K562 (cell line): ENCODE measurements at regions not wholly inside any gene's neighbourhood (a gene's known extent, or its start where the extent isn't known, plus 50 kb on each side); places are given as distances from the start of the nearest gene placed in this dataset.
A peak's percentile ranks its signal among the peaks of the same experiment; 100 is the strongest.

Experiments
- ATAC-seq: fragments of 200-7000 bp; cut with Tn5 transposase; 3 replicates; pipeline ENCODE4 v1.9.1; 2020; ENCODE audit warnings: moderate library complexity
- BruUV-seq: library from RNA; stranded (reverse); fragments of 400-500 nt; replicated peaks from 2 replicates; lab custom pipeline; 2021; lab: Mats Ljungman, UMichigan
- CTCF ChIA-PET: fragments of 300-600 bp; formaldehyde crosslinking; extraction: SDS; loops from one replicate; lab custom pipeline; 2021; ENCODE audit warnings: low intra/inter-chr PET ratio; lab: Yijun Ruan, JAX
- POLR2A ChIA-PET: fragments of 300-600, 350-650 bp; sonication (Branson Sonifier 250); formaldehyde crosslinking; extraction: SDS; loops from one replicate; lab custom pipeline; 2021; ENCODE audit warnings: antibody characterized with exemption, inconsistent platforms; lab: Yijun Ruan, JAX
- DNase-seq, 4 experiments: peaks; one replicate each; pipeline versions ENCODE4 v3.0.0 to v3.0.0-alpha.2; 2011 to 2018; ENCODE audit warnings: low spot score in 3 of 4, mixed read lengths in 3 of 4; ENCODE audit errors: extremely low read depth in 1 of 4
- FAIRE-seq: peaks from 2 replicates; lab custom pipeline; 2011; peaks lifted over from hg19 to GRCh38; lab: Jason Lieb, UNC
- H2AFZ ChIP-seq: 2 replicates; pipeline ENCODE4 v1.6.0; 2011; ENCODE audit warnings: low read depth, low read length, control low read depth, inconsistent platforms
- H3K27ac ChIP-seq: fragments of 200-600 bp; 3 replicates; pipeline ENCODE4 v1.8.0; 2011; ENCODE audit warnings: low read depth, mild to moderate bottlenecking, control low read depth, inconsistent platforms, low read length, moderate library complexity, mixed read lengths; ENCODE audit errors: extremely low read depth
- H3K27me3 ChIP-seq, 2 experiments: fragments of 300-600 bp in 1 of 2; 2 replicates in 1 of 2; 3 replicates in 1 of 2; pipeline versions ENCODE4 v1.6.0 to v1.8.0; 2011; ENCODE audit warnings: inconsistent platforms in 2 of 2, low read length in 2 of 2, mild to moderate bottlenecking in 1 of 2, mixed read lengths in 1 of 2, moderate library complexity in 1 of 2; ENCODE audit not compliant: control insufficient read depth in 2 of 2, insufficient read depth in 2 of 2
- H3K36me3 ChIP-seq: fragments of 300-600 bp; 3 replicates; pipeline ENCODE4 v1.8.0; 2011; ENCODE audit warnings: mild to moderate bottlenecking, low read length, inconsistent platforms; ENCODE audit not compliant: control insufficient read depth, insufficient read depth
- H3K4me1 ChIP-seq, 2 experiments: fragments of 200-600 bp in 1 of 2; replicated peaks in 1 of 2; 2 replicates in 1 of 2; 3 replicates in 1 of 2; pipeline versions ENCODE4 v1.5.1 to v1.8.0; 2011; ENCODE audit warnings: inconsistent platforms in 2 of 2, low read length in 2 of 2, mild to moderate bottlenecking in 1 of 2, mixed read lengths in 1 of 2, moderate library complexity in 1 of 2; ENCODE audit not compliant: control insufficient read depth in 2 of 2, insufficient read depth in 2 of 2
- H3K4me2 ChIP-seq: 2 replicates; pipeline ENCODE4 v1.6.1; 2011; ENCODE audit warnings: low read length, control low read depth, inconsistent platforms, mixed read lengths; ENCODE audit not compliant: insufficient read depth
- H3K4me3 ChIP-seq: fragments of 200-600 bp; sonication (generic), shearing (Covaris generic); 2 replicates; pipeline ENCODE4 v1.5.1; 2016; ENCODE audit warnings: control low read depth, inconsistent platforms
- H3K79me2 ChIP-seq: fragments of 200-600 bp; 3 replicates; pipeline ENCODE4 v1.8.0; 2011; ENCODE audit warnings: low read length, inconsistent platforms; ENCODE audit not compliant: control insufficient read depth, insufficient read depth
- H3K9ac ChIP-seq, 2 experiments: 2 replicates each; pipeline versions ENCODE4 v1.6.0 to v1.6.1; 2011; ENCODE audit warnings: low read depth in 2 of 2, low read length in 2 of 2, control low read depth in 1 of 2, inconsistent platforms in 1 of 2, mild to moderate bottlenecking in 1 of 2, mixed read lengths in 1 of 2; ENCODE audit not compliant: insufficient read depth in 1 of 2
- H3K9me1 ChIP-seq: one replicate; pipeline ENCODE4 v1.6.0; 2011; ENCODE audit warnings: inconsistent platforms, mild to moderate bottlenecking, low read length, moderate library complexity; ENCODE audit not compliant: control insufficient read depth, insufficient read depth
- H3K9me3 ChIP-seq: replicated peaks from 2 replicates; pipeline ENCODE4 v1.5.1; 2011; ENCODE audit warnings: low read depth, low read length, inconsistent platforms; ENCODE audit not compliant: control insufficient read depth, insufficient read depth
- H4K20me1 ChIP-seq: replicated peaks from 2 replicates; pipeline ENCODE4 v1.6.1; 2011; ENCODE audit warnings: low read length, inconsistent platforms, mixed read lengths; ENCODE audit not compliant: control insufficient read depth, insufficient read depth
- CBX5 ChIP-seq: IDR thresholded peaks from 2 replicates; pipeline ENCODE4 v1.6.1; 2014; ENCODE audit warnings: low read depth, borderline replicate concordance
- ETV5 ChIP-seq: sonication (generic); formaldehyde crosslinking; IDR thresholded peaks from 2 replicates; pipeline ENCODE4 v1.4.0; 2020; ENCODE audit warnings: low read depth, mild to moderate bottlenecking, missing genetic modification reagents
- MAFG ChIP-seq: fragments of 450-650 bp; conservative IDR thresholded peaks from 2 replicates; pipeline ENCODE4 v1.6.1; 2016; ENCODE audit warnings: missing genetic modification characterization, missing compliant biosample characterization
- MEF2D ChIP-seq: conservative IDR thresholded peaks from 2 replicates; pipeline ENCODE4 v1.6.1; 2016; ENCODE audit warnings: low read depth, missing genetic modification characterization, missing compliant biosample characterization
- SMARCC2 ChIP-seq: fragments of 450-650 bp; IDR thresholded peaks from 2 replicates; pipeline ENCODE4 v1.6.1; 2017; ENCODE audit warnings: antibody characterized with exemption, moderate library complexity, mild to moderate bottlenecking, low read depth
- SNAPC5 ChIP-seq: fragments of 250-450 bp; sonication (Bioruptor Pico); IDR thresholded peaks from 2 replicates; pipeline ENCODE4 v1.8.0; 2021; ENCODE audit warnings: moderate library complexity, mild to moderate bottlenecking, inconsistent platforms
- SPI1 ChIP-seq: IDR thresholded peaks from 2 replicates; pipeline ENCODE4 v1.6.1; 2011; ENCODE audit warnings: low read depth, low read length, control low read depth, borderline replicate concordance
- TCF15 ChIP-seq: fragments of 250-450 bp; sonication (Bioruptor Pico); IDR thresholded peaks from 2 replicates; pipeline ENCODE4 v1.8.0; 2022; ENCODE audit warnings: moderate library complexity, mild to moderate bottlenecking, inconsistent platforms
- TFE3 ChIP-seq: fragments of 450-650 bp; formaldehyde crosslinking; IDR thresholded peaks from 2 replicates; pipeline ENCODE4 v1.4.0; 2020; ENCODE audit warnings: mild to moderate bottlenecking, mixed read lengths
- U2AF1 ChIP-seq: fragments of 200-400 bp; formaldehyde crosslinking; optimal IDR thresholded peaks from 2 replicates; pipeline ENCODE3; 2017; ENCODE audit warnings: mild to moderate bottlenecking, low read depth, low read length, moderate library complexity
- WHSC1 ChIP-seq: IDR thresholded peaks from one replicate; pipeline ENCODE4 v1.6.1; 2012; ENCODE audit warnings: low read length, control low read depth, inconsistent platforms
- ZC3H8 ChIP-seq: fragments of 450-650 bp; IDR thresholded peaks from 2 replicates; pipeline ENCODE4 v1.6.1; 2017
- ZNF316 ChIP-seq: fragments of 450-650 bp; IDR thresholded peaks from 2 replicates; pipeline ENCODE4 v1.6.1; 2016
- ZSCAN32 ChIP-seq: fragments of 450-650 bp; formaldehyde crosslinking; IDR thresholded peaks from 2 replicates; pipeline ENCODE4 v1.4.0; 2020; ENCODE audit warnings: mild to moderate bottlenecking, moderate library complexity
- WGBS: fragments of 100-300 bp; shearing (Covaris generic); methylation state at CpG from one replicate; pipeline ENCODE4 v1.1.6; 2016; ENCODE audit warnings: low coverage, mixed read lengths; ENCODE audit not compliant: insufficient coverage; ENCODE audit errors: missing lambda C conversion rate; 5-methylcytosine and 5-hydroxymethylcytosine counted together
- in situ Hi-C: fragments of 300-500 bp; cut with MboI; formaldehyde crosslinking; loops from 4 replicates; pipeline ENCODE4 v1.15.0; 2018; ENCODE audit warnings: inconsistent platforms, mixed read lengths
- intact Hi-C: fragments of 100-400 bp; cut with micrococcal nuclease; formaldehyde crosslinking; loops from 2 replicates; pipeline ENCODE4 v1.14.2; 2022

- Histone ChIP-seq H3K79me2 (no peaks in the 10 kb centered on the region), H3K9ac (no peak overlapping the region), H4K20me1 (no peaks in the 10 kb centered on the region), H3K36me3 (no peaks in the 10 kb centered on the region)
- TF ChIP-seq ETV5 (CRISPR knock-in tag) (no peak), ZSCAN32 (CRISPR knock-in tag) (no peak), SMARCC2 (no peak), MEF2D (tag) (no peak)
- TF ChIP-seq, all 486 proteins: peak for 0
- ATAC-seq (no peak), FAIRE-seq (no peak), DNase-seq (no peak)
- Histone ChIP-seq H3K4me2 (no peak overlapping the region), H3K9me1 (no peaks in the 10 kb centered on the region), H3K27ac (no peak overlapping the region), H3K4me3 (no peak overlapping the region), H3K4me1 (no peaks in the 10 kb centered on the region), H2AFZ (no peak overlapping the region), H3K27me3 (no peaks in the 10 kb centered on the region), H3K9me3 (no peaks in the 10 kb centered on the region)
- no TSS peak for BruUV-seq
- intact Hi-C loops (no loop called here), in situ Hi-C loops (no loop called here)
- 0% methylated on average over 3 of the region's 3 CpGs for WGBS
- ChIA-PET CTCF (no interaction called here), POLR2A (no interaction called here)
These were observed 108.3 kb downstream of the AHR start for GRCh38 chr7:17406738-17407137.

- no TSS peak for BruUV-seq
- Histone ChIP-seq H3K27ac (no peak overlapping the region), H4K20me1 (no peaks in the 10 kb centered on the region), H3K9me1 (no peaks in the 10 kb centered on the region), H3K9ac (no peak overlapping the region), H3K4me1 (no peaks in the 10 kb centered on the region), H3K4me2 (no peak overlapping the region), H3K36me3 (no peaks in the 10 kb centered on the region), H2AFZ (no peak overlapping the region), H3K9me3 (no peaks in the 10 kb centered on the region), H3K79me2 (no peaks in the 10 kb centered on the region), H3K27me3 (no peaks in the 10 kb centered on the region), H3K4me3 (no peak overlapping the region)
- no peak for ATAC-seq
- POLR2A ChIA-PET, result no interaction called here
- intact Hi-C loops (no loop called here), in situ Hi-C loops (no loop called here)
- TF ChIP-seq U2AF1 (no peak), SNAPC5 (no peak), ZC3H8 (no peak), MAFG (tag) (0 out of 2 replicates have a peak, but pooled peaks have one; percentile 35), TFE3 (CRISPR knock-in tag) (no peak), TCF15 (CRISPR knock-in tag) (no peak), CBX5 (no peak), WHSC1 (no peak), SPI1 (no peak), ZNF316 (peak; percentile 24; the same call in 1 of the 2 replicates)
- no peak for FAIRE-seq
- CTCF ChIA-PET, result no interaction called here
- DNase-seq, result no peak
These were observed 108.8 kb downstream of the AHR start for GRCh38 chr7:17407229-17407628.
